MCF 10A (cell line): ENCODE measurements at regions not wholly inside any gene's neighbourhood (a gene's known extent, or its start where the extent isn't known, plus 50 kb on each side); places are given as distances from the start of the nearest gene placed in this dataset.
"Not testable (repeated sequence)": the region's sequence is repeated elsewhere in the genome, so short reads cannot be mapped to it uniquely, and the experiment has no call there.

ENCODE experiments used
- BruUV-seq: library from RNA; stranded (reverse); fragments of 400-500 nt; replicated peaks from 2 replicates; lab custom pipeline; 2021; lab: Mats Ljungman, UMichigan
- CTCF ChIA-PET: fragments of 300-600 bp; sonication (Branson Sonifier 250); formaldehyde crosslinking; extraction: SDS; loops from one replicate; lab custom pipeline; 2021; ENCODE audit warnings: antibody characterized with exemption, inconsistent platforms; lab: Yijun Ruan, JAX
- POLR2A ChIA-PET: fragments of 300-600, 350-650 bp; sonication (Branson Sonifier 250); formaldehyde crosslinking; extraction: SDS; loops from one replicate; lab custom pipeline; 2020; ENCODE audit warnings: antibody characterized with exemption, inconsistent platforms; lab: Yijun Ruan, JAX
- DNase-seq: peaks from one replicate; pipeline ENCODE4 v3.0.0-alpha.2; 2018; ENCODE audit not compliant: unreplicated experiment
- H3K27ac Mint-ChIP-seq: one replicate; pipeline ENCODE4 v1.8.0; 2022; ENCODE audit warnings: mild to moderate bottlenecking, low read depth, mixed read lengths; ENCODE audit not compliant: unreplicated experiment
- H3K27me3 Mint-ChIP-seq: one replicate; pipeline ENCODE4 v1.8.0; 2022; ENCODE audit warnings: mixed read lengths; ENCODE audit not compliant: insufficient read depth, unreplicated experiment
- H3K36me3 Mint-ChIP-seq: one replicate; pipeline ENCODE4 v1.8.0; 2022; ENCODE audit warnings: mild to moderate bottlenecking, moderate library complexity, mixed read lengths; ENCODE audit not compliant: insufficient read depth, unreplicated experiment
- H3K4me1 Mint-ChIP-seq: one replicate; pipeline ENCODE4 v1.8.0; 2022; ENCODE audit warnings: mixed read lengths; ENCODE audit not compliant: insufficient read depth, unreplicated experiment
- H3K4me3 Mint-ChIP-seq: one replicate; pipeline ENCODE4 v1.8.0; 2022; ENCODE audit warnings: mild to moderate bottlenecking, moderate library complexity, mixed read lengths; ENCODE audit not compliant: unreplicated experiment
- H3K9me3 Mint-ChIP-seq: one replicate; pipeline ENCODE4 v1.8.0; 2022; ENCODE audit warnings: mixed read lengths; ENCODE audit not compliant: unreplicated experiment
- intact Hi-C: fragments of 100-400 bp; cut with micrococcal nuclease; formaldehyde crosslinking; loops from 2 replicates; pipeline ENCODE4 v1.14.1; 2022

DNA sequence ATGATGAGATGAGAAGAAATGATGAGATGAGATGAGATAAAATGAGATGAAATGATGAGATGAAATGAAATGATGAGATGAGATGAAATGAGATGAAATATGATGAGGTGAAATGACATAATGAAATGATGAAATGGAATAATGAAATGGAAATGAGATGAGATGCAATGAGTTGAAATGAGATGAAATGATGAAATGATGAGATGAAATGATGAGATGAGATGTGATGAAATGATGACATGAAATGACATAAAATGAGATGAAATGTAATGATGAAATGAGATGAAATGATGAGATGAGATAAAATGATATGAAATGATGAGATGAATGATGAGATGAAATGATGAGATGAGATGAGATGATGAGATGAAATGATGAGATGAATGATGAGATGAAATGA is 338.6 kb upstream of the PLGLB1 start:
- intact Hi-C loops, H3K4me3 Mint-ChIP-seq, H3K27me3 Mint-ChIP-seq, BruUV-seq, H3K4me1 Mint-ChIP-seq, H3K9me3 Mint-ChIP-seq, H3K36me3 Mint-ChIP-seq, DNase-seq, H3K27ac Mint-ChIP-seq, POLR2A ChIA-PET, CTCF ChIA-PET: not testable (repeated sequence)

DNA sequence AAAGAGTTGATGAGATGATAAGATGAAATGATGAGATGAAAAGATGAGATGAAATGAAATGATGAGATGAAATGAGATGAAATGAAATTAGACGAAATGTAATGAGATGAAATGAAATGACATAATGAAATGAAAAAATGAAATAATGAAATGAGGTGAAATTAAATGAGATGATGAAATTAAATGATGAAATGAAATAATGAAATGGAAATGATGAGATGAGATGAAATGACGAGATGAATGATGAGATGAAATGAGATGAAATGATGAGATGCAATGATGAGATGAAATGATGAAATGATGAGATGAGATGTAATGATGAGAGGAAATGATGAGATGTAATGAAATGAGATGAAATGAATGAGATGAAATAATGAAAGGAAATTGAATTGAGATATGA is 339.3 kb upstream of the PLGLB1 start:
- CTCF ChIA-PET, H3K9me3 Mint-ChIP-seq, H3K4me1 Mint-ChIP-seq, H3K27me3 Mint-ChIP-seq, H3K27ac Mint-ChIP-seq, BruUV-seq, H3K36me3 Mint-ChIP-seq, H3K4me3 Mint-ChIP-seq, intact Hi-C loops, POLR2A ChIA-PET, DNase-seq: not testable (repeated sequence)

DNA sequence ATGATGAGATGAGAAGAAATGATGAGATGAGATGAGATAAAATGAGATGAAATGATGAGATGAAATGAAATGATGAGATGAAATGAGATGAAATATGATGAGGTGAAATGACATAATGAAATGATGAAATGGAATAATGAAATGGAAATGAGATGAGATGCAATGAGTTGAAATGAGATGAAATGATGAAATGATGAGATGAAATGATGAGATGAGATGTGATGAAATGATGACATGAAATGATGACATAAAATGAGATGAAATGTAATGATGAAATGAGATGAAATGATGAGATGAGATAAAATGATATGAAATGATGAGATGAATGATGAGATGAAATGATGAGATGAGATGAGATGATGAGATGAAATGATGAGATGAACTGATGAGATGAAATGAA is 340.2 kb upstream of the PLGLB1 start:
- H3K36me3 Mint-ChIP-seq, BruUV-seq, CTCF ChIA-PET, H3K9me3 Mint-ChIP-seq, H3K4me3 Mint-ChIP-seq, H3K4me1 Mint-ChIP-seq, intact Hi-C loops, POLR2A ChIA-PET, H3K27ac Mint-ChIP-seq, H3K27me3 Mint-ChIP-seq, DNase-seq: not testable (repeated sequence)

- H3K27me3 Mint-ChIP-seq, DNase-seq, H3K9me3 Mint-ChIP-seq, POLR2A ChIA-PET, intact Hi-C loops, H3K27ac Mint-ChIP-seq, H3K4me1 Mint-ChIP-seq, H3K4me3 Mint-ChIP-seq, H3K36me3 Mint-ChIP-seq, CTCF ChIA-PET, BruUV-seq: not testable (repeated sequence)
Observed at GRCh38 chr2:87364379-87364778, 342.7 kb upstream of the PLGLB1 start.

DNA sequence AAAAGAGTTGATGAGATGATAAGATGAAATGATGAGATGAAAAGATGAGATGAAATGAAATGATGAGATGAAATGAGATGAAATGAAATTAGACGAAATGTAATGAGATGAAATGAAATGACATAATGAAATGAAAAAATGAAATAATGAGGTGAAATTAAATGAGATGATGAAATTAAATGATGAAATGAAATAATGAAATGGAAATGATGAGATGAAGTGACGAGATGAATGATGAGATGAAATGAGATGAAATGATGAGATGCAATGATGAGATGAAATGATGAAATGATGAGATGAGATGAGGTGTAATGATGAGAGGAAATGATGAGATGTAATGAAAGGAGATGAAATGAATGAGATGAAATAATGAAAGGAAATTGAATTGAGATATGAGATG is 343.4 kb upstream of the PLGLB1 start:
- H3K36me3 Mint-ChIP-seq, BruUV-seq, CTCF ChIA-PET, DNase-seq, H3K9me3 Mint-ChIP-seq, H3K4me3 Mint-ChIP-seq, intact Hi-C loops, H3K27ac Mint-ChIP-seq, H3K4me1 Mint-ChIP-seq, H3K27me3 Mint-ChIP-seq, POLR2A ChIA-PET: not testable (repeated sequence)

- H3K36me3 Mint-ChIP-seq, DNase-seq, H3K27ac Mint-ChIP-seq, CTCF ChIA-PET, H3K4me3 Mint-ChIP-seq, H3K27me3 Mint-ChIP-seq, H3K9me3 Mint-ChIP-seq, H3K4me1 Mint-ChIP-seq, intact Hi-C loops, POLR2A ChIA-PET, BruUV-seq: not testable (repeated sequence)
Observed at GRCh38 chr2:87386063-87386560, 361.8 kb upstream of the PLGLB2 start.

DNA sequence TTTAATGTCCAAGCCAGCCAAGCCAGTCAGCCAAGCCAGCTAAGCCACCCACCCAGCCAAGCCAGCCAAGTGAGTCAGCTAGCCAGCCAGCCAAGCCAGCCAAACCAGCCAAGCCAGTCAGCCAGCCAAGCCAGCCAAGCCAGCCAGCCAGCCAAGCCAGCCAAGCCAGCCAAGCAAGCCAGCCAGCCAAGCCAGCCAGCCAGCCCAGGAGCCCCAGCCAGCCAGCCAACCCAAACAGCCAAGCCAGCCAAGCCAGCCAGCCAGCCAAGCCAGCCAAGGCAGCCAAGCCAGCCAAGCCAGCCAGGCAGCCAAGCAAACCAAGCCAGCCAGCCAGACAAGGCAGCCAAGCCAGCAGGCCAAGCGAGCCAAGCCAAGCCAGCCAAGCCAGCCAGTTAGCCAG is 352.1 kb upstream of the PLGLB2 start:
- H3K4me1 Mint-ChIP-seq, H3K9me3 Mint-ChIP-seq, intact Hi-C loops, DNase-seq, POLR2A ChIA-PET, H3K27me3 Mint-ChIP-seq, CTCF ChIA-PET, H3K4me3 Mint-ChIP-seq, BruUV-seq, H3K36me3 Mint-ChIP-seq, H3K27ac Mint-ChIP-seq: not testable (repeated sequence)

- H3K9me3 Mint-ChIP-seq, DNase-seq, H3K4me1 Mint-ChIP-seq, H3K27ac Mint-ChIP-seq, BruUV-seq, CTCF ChIA-PET, H3K4me3 Mint-ChIP-seq, POLR2A ChIA-PET, H3K36me3 Mint-ChIP-seq, H3K27me3 Mint-ChIP-seq, intact Hi-C loops: not testable (repeated sequence)
Observed at GRCh38 chr2:87396551-87397265, 351.2 kb upstream of the PLGLB2 start.

- H3K4me1 Mint-ChIP-seq, H3K36me3 Mint-ChIP-seq, DNase-seq, CTCF ChIA-PET, BruUV-seq, intact Hi-C loops, H3K27ac Mint-ChIP-seq, H3K9me3 Mint-ChIP-seq, H3K27me3 Mint-ChIP-seq, POLR2A ChIA-PET, H3K4me3 Mint-ChIP-seq: not testable (repeated sequence)
Observed at GRCh38 chr2:87397276-87398065, 350.4 kb upstream of the PLGLB2 start.
